C4-2B (cell line): ENCODE measurements at regions not wholly inside any gene's neighbourhood (a gene's known extent, or its start where the extent isn't known, plus 50 kb on each side); places are given as distances from the start of the nearest gene placed in this dataset.

Experiments
- CTCF ChIP-seq: fragments of 450-650 bp; conservative IDR thresholded peaks from 2 replicates; pipeline ENCODE4 v1.5.1; 2017; ENCODE audit warnings: mild to moderate bottlenecking
- ZFX ChIP-seq: fragments of 450-650 bp; IDR thresholded peaks from 2 replicates; pipeline ENCODE4 v1.6.1; 2017

- no peak for TF ChIP-seq CTCF
- TF ChIP-seq ZFX = no peak
Measured at GRCh38 chr6:103617642-103618041, 1242.1 kb downstream of the HACE1 start.
